GM23338 (cell line): ENCODE measurements at regions not wholly inside any gene's neighbourhood (a gene's known extent, or its start where the extent isn't known, plus 50 kb on each side); places are given as distances from the start of the nearest gene placed in this dataset.

Source experiments
- ATAC-seq: fragments of 200-7000 bp; cut with Tn5 transposase; 3 replicates; pipeline ENCODE4 v1.9.1; 2020
- DNase-seq: peaks from one replicate; pipeline ENCODE4 v3.0.0-alpha.2; 2015; ENCODE audit warnings: low spot score
- H2AFZ ChIP-seq: fragments of 200-600 bp; sonication (generic); 2 replicates; pipeline ENCODE4 v1.8.0; 2016; ENCODE audit warnings: antibody characterized with exemption, mild to moderate bottlenecking, moderate library complexity
- H3F3A ChIP-seq: fragments of 200-600 bp; sonication (generic); replicated peaks from 2 replicates; pipeline ENCODE4 v1.8.0; 2017; ENCODE audit warnings: antibody characterized with exemption, mixed run types, low read depth
- H3K27ac ChIP-seq: fragments of 200-600 bp; sonication (generic); 2 replicates; pipeline ENCODE4 v1.6.1; 2016; ENCODE audit warnings: low read depth
- H3K27me3 ChIP-seq: fragments of 200-600 bp; sonication (generic); 2 replicates; pipeline ENCODE4 v1.8.0; 2016; ENCODE audit warnings: mild to moderate bottlenecking, mixed run types, moderate library complexity; ENCODE audit not compliant: insufficient read depth
- H3K36me3 ChIP-seq: fragments of 200-600 bp; sonication (generic); 2 replicates; pipeline ENCODE4 v1.8.0; 2016; ENCODE audit warnings: mild to moderate bottlenecking; ENCODE audit not compliant: insufficient read depth
- H3K4me1 ChIP-seq: fragments of 200-600 bp; sonication (generic); 2 replicates; pipeline ENCODE4 v1.8.0; 2016; ENCODE audit warnings: mild to moderate bottlenecking, moderate library complexity; ENCODE audit not compliant: insufficient read depth
- H3K4me2 ChIP-seq: fragments of 200-600 bp; sonication (generic); 2 replicates; pipeline ENCODE4 v1.7.1; 2017; ENCODE audit warnings: mixed run types
- H3K4me3 ChIP-seq: fragments of 200-600 bp; sonication (generic); 2 replicates; pipeline ENCODE4 v1.6.1; 2016; ENCODE audit warnings: mixed run types
- H3K79me2 ChIP-seq: fragments of 200-600 bp; sonication (generic); replicated peaks from 2 replicates; pipeline ENCODE4 v1.8.0; 2017; ENCODE audit warnings: mild to moderate bottlenecking; ENCODE audit not compliant: insufficient read depth
- H3K9me2 ChIP-seq: fragments of 200-600 bp; sonication (generic); 2 replicates; pipeline ENCODE4 v1.8.0; 2017; ENCODE audit not compliant: insufficient read depth
- H4K20me1 ChIP-seq: fragments of 200-600 bp; sonication (generic); replicated peaks from 2 replicates; pipeline ENCODE4 v1.8.0; 2017; ENCODE audit warnings: mild to moderate bottlenecking; ENCODE audit not compliant: insufficient read depth
- H3K27ac Mint-ChIP-seq: 2 replicates; pipeline ENCODE4 v1.8.0; 2020; ENCODE audit warnings: inconsistent platforms, mild to moderate bottlenecking, moderate library complexity, mixed read lengths
- H3K27me3 Mint-ChIP-seq: 3 replicates; pipeline ENCODE4 v1.8.0; 2022; ENCODE audit warnings: low read depth, mild to moderate bottlenecking, moderate library complexity, mixed read lengths, inconsistent platforms; ENCODE audit not compliant: insufficient read depth, poor library complexity
- H3K36me3 Mint-ChIP-seq: 3 replicates; pipeline ENCODE4 v1.8.0; 2021; ENCODE audit warnings: low read depth, mild to moderate bottlenecking, inconsistent platforms, moderate library complexity, mixed read lengths
- H3K4me1 Mint-ChIP-seq: 3 replicates; pipeline ENCODE4 v1.8.0; 2020; ENCODE audit warnings: mild to moderate bottlenecking, inconsistent platforms, mixed read lengths
- H3K4me3 Mint-ChIP-seq: 3 replicates; pipeline ENCODE4 v1.8.0; 2021; ENCODE audit warnings: moderate library complexity, mild to moderate bottlenecking, inconsistent platforms, mixed read lengths
- H3K9me3 Mint-ChIP-seq: 3 replicates; pipeline ENCODE4 v1.8.0; 2020; ENCODE audit warnings: moderate library complexity, mild to moderate bottlenecking, inconsistent platforms, mixed read lengths
- ETS1 ChIP-seq: IDR thresholded peaks from 2 replicates; pipeline ENCODE4 v1.6.1; 2016; ENCODE audit warnings: antibody characterized with exemption
- EZH2 ChIP-seq: fragments of 200-600 bp; sonication (generic); IDR thresholded peaks from one replicate; pipeline ENCODE4 v1.8.0; 2017; ENCODE audit warnings: antibody characterized with exemption, mild to moderate bottlenecking, low read depth; ENCODE audit not compliant: unreplicated experiment
- JUNB ChIP-seq: IDR thresholded peaks from one replicate; pipeline ENCODE4 v1.6.1; 2016; ENCODE audit warnings: antibody characterized with exemption; ENCODE audit not compliant: unreplicated experiment
- NANOG ChIP-seq: IDR thresholded peaks from 2 replicates; pipeline ENCODE4 v1.6.1; 2016; ENCODE audit warnings: antibody characterized with exemption, borderline replicate concordance
- STAT1 ChIP-seq: IDR thresholded peaks from one replicate; pipeline ENCODE4 v1.6.1; 2016; ENCODE audit warnings: antibody characterized with exemption; ENCODE audit not compliant: unreplicated experiment
- ZNF331 ChIP-seq: fragments of 250-450 bp; sonication (Bioruptor Pico); IDR thresholded peaks from 2 replicates; pipeline ENCODE4 v1.5.0; 2020; ENCODE audit warnings: low read depth, mild to moderate bottlenecking, moderate library complexity
- ZNF462 ChIP-seq: fragments of 250-450 bp; sonication (Bioruptor Pico); IDR thresholded peaks from 2 replicates; pipeline ENCODE4 v1.5.0; 2020; ENCODE audit warnings: mild to moderate bottlenecking, moderate library complexity

GRCh38 chr11:103848686-103849085 lies 187.8 kb upstream of the DDI1 start (continued):
- TF ChIP-seq ZNF462 (CRISPR knock-in tag) (no peak), ETS1 (no peak), NANOG (no peak), ZNF331 (no peak), JUNB (no peak), EZH2 (no peak), STAT1 (no peak)

- H3K36me3 Mint-ChIP-seq = no peaks in the 10 kb centered on the region
- Histone ChIP-seq H3K27me3 (no peaks in the 10 kb centered on the region), H3F3A (no peaks in the 10 kb centered on the region), H3K36me3 (no peaks in the 10 kb centered on the region), H3K4me1 (no peaks in the 10 kb centered on the region), H3K79me2 (no peaks in the 10 kb centered on the region), H2AFZ (peak overlapping the region; percentile 78; the same call in 1 of the 2 replicates), H3K9me2 (peaks cover 6% of the 10 kb centered on the region; the same call in 1 of the 2 replicates), H3K4me2 (no peak overlapping the region), H3K27ac (no peak overlapping the region), H3K4me3 (no peak overlapping the region), H4K20me1 (no peaks in the 10 kb centered on the region)
- H3K27ac Mint-ChIP-seq = no peak overlapping the region
- peaks cover 3% of the 10 kb centered on the region; the same call in 2 of the 3 replicates for H3K4me1 Mint-ChIP-seq
- H3K27me3 Mint-ChIP-seq = no peaks in the 10 kb centered on the region
- ATAC-seq (no peak), DNase-seq (no peak)
- no peaks in the 10 kb centered on the region for H3K9me3 Mint-ChIP-seq
- TF ChIP-seq ETS1 (no peak), ZNF331 (no peak)
- no peak overlapping the region for H3K4me3 Mint-ChIP-seq
These were observed 187.1 kb upstream of the DDI1 start for GRCh38 chr11:103849366-103849765.
